ENCODE measurements at regions not wholly inside any gene's neighbourhood (a gene's known extent, or its start where the extent isn't known, plus 50 kb on each side); places are given as distances from the start of the nearest gene placed in this dataset.

DNA sequence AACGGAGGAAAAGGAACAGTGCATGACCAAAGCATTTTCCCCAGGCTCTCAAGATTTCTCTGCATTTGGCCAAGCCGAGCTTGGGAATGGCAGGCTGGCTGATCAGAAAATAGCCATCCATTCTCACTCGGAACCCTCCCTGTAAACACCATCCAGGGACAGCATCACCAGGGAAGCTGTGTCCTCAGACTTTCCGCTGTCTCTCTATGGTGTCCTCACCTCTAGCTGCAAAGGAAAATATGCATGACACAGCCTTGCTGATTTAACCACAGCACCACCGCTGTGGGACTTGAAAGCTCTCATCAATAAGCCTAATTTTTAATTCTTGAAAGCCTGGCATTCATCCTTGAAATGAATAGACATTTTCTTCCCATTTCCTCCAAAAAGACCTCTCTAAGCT is 311.7 kb downstream of the EIPR1 start:
- TF ChIP-seq CTCF (conservative IDR thresholded peaks at IDR 0.05) = no peak
- TF ChIP-seq EZH2 (IDR thresholded peaks at IDR 0.05; ENCODE audit: low read depth) = no peak

Data from PC-9 (cell line).